Gastrocnemius medialis (tissue), 4 donors: ENCODE measurements at regions not wholly inside any gene's neighbourhood (a gene's known extent, or its start where the extent isn't known, plus 50 kb on each side); places are given as distances from the start of the nearest gene placed in this dataset.

Experiments used
- POLR2A ChIP-seq, 2 donors: fragments of 450-650 bp; IDR thresholded peaks; one replicate each; pipeline ENCODE4 v1.6.1; 2017; ENCODE audit warnings: antibody characterized with exemption in 2 of 2, mild to moderate bottlenecking in 2 of 2, moderate library complexity in 2 of 2
- TF ChIP-seq, protein P1 (sequence below), 5 experiments: fragments of 450-650 bp in 3 of 5; fragments of 200-600 bp in 2 of 5; sonication (generic) in 2 of 5; IDR thresholded peaks in 4 of 5; conservative IDR thresholded peaks in 1 of 5; 1 replicate in 4 of 5; 2 replicates in 1 of 5; pipeline ENCODE4 v1.5.1; 2016 to 2019; ENCODE audit warnings: antibody characterized with exemption in 5 of 5, mild to moderate bottlenecking in 3 of 5, moderate library complexity in 3 of 5

DNA sequence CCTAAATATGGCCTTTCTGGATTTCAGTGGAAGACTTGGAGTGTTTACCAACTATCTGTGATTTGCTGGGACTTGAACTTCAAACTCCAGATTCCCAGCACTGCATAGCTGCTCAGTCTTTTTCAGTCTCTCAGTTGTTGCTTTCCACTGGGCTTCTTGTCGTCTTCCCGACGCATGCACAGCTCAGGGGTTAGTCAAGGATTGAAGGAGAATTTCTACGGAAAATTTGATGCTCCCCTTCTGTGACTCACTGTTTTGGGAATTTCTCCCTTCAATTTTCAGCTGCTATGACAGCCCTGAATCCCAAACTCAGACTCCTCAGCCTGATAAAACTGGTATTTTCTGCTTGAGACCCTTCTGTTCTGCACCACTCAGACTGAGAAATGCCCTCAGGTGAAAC lies 91.7 kb downstream of the CYP26A1 start:
- no peak for TF ChIP-seq POLR2A (IDR thresholded peaks at IDR 0.05)
- TF ChIP-seq, protein P1, sequence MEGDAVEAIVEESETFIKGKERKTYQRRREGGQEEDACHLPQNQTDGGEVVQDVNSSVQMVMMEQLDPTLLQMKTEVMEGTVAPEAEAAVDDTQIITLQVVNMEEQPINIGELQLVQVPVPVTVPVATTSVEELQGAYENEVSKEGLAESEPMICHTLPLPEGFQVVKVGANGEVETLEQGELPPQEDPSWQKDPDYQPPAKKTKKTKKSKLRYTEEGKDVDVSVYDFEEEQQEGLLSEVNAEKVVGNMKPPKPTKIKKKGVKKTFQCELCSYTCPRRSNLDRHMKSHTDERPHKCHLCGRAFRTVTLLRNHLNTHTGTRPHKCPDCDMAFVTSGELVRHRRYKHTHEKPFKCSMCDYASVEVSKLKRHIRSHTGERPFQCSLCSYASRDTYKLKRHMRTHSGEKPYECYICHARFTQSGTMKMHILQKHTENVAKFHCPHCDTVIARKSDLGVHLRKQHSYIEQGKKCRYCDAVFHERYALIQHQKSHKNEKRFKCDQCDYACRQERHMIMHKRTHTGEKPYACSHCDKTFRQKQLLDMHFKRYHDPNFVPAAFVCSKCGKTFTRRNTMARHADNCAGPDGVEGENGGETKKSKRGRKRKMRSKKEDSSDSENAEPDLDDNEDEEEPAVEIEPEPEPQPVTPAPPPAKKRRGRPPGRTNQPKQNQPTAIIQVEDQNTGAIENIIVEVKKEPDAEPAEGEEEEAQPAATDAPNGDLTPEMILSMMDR (IDR thresholded peaks at IDR 0.05 in 4 of 5, conservative IDR thresholded peaks at IDR 0.05 in 1 of 5): no peak
